H1 (cell line): ENCODE measurements at regions not wholly inside any gene's neighbourhood (a gene's known extent, or its start where the extent isn't known, plus 50 kb on each side); places are given as distances from the start of the nearest gene placed in this dataset.

Experiments used
- CTCF ChIA-PET: fragments of 300-600 bp; sonication (Branson Sonifier 250); formaldehyde crosslinking; loops from one replicate; lab custom pipeline; 2021; ENCODE audit not compliant: partially characterized antibody; lab: Charles Lee
- POLR2A ChIA-PET: fragments of 300-600 bp; sonication (Branson Sonifier 250); formaldehyde crosslinking; loops from one replicate; lab custom pipeline; 2021; ENCODE audit warnings: inconsistent platforms; ENCODE audit not compliant: partially characterized antibody; lab: Charles Lee
- DNase-seq, 2 experiments: peaks; one replicate each; pipeline versions ENCODE4 v3.0.0 to v3.0.0-alpha.2; 2010 to 2022; ENCODE audit warnings: low spot score in 2 of 2, low read depth in 1 of 2, mixed read lengths in 1 of 2
- FAIRE-seq: peaks from 2 replicates; lab custom pipeline; 2011; peaks lifted over from hg19 to GRCh38; lab: Jason Lieb, UNC
- H2AFZ ChIP-seq: 2 replicates; pipeline ENCODE4 v1.8.1; 2012; ENCODE audit warnings: low read length, inconsistent platforms
- H2AK5ac ChIP-seq: 2 replicates; pipeline ENCODE4 v1.6.1; 2013; ENCODE audit warnings: low read depth, low read length
- H2BK120ac ChIP-seq: replicated peaks from 2 replicates; pipeline ENCODE3; 2013; ENCODE audit warnings: low read depth, low read length, inconsistent platforms
- H2BK12ac ChIP-seq: 2 replicates; pipeline ENCODE4 v1.6.1; 2013; ENCODE audit warnings: low read depth, low read length
- H2BK15ac ChIP-seq: 2 replicates; pipeline ENCODE4 v1.6.1; 2013; ENCODE audit warnings: low read length
- H2BK20ac ChIP-seq: 2 replicates; pipeline ENCODE4 v1.6.1; 2013; ENCODE audit warnings: low read length
- H2BK5ac ChIP-seq: 2 replicates; pipeline ENCODE4 v1.6.1; 2013; ENCODE audit warnings: low read depth, low read length
- H3K14ac ChIP-seq: 2 replicates; pipeline ENCODE4 v1.6.1; 2013; ENCODE audit warnings: inconsistent platforms; ENCODE audit not compliant: insufficient read length
- H3K18ac ChIP-seq: 2 replicates; pipeline ENCODE4 v1.6.1; 2013; ENCODE audit warnings: low read length; ENCODE audit errors: extremely low read depth
- H3K23ac ChIP-seq: 2 replicates; pipeline ENCODE4 v1.6.1; 2013; ENCODE audit warnings: inconsistent platforms; ENCODE audit not compliant: insufficient read length
- H3K23me2 ChIP-seq: 2 replicates; pipeline ENCODE4 v1.6.1; 2013; ENCODE audit warnings: low read depth, low read length
- H3K27ac ChIP-seq: 2 replicates; pipeline ENCODE4 v1.6.1; 2011; ENCODE audit warnings: low read depth, low read length, inconsistent platforms
- H3K27me3 ChIP-seq, 4 experiments: replicated peaks in 1 of 4; 1 replicate in 1 of 4; 2 replicates in 3 of 4; pipeline versions ENCODE4 v1.6.1 to v1.8.1; 2011 to 2013; ENCODE audit warnings: low read length in 3 of 4, mild to moderate bottlenecking in 3 of 4, inconsistent platforms in 2 of 4, mixed read lengths in 2 of 4, moderate library complexity in 1 of 4; ENCODE audit not compliant: control insufficient read depth in 3 of 4, insufficient read depth in 3 of 4; ENCODE audit errors: extremely low read depth in 1 of 4
- H3K36me3 ChIP-seq, 4 experiments: 2 replicates each; pipeline versions ENCODE4 v1.6.1 to v1.8.1; 2011 to 2013; ENCODE audit warnings: mild to moderate bottlenecking in 4 of 4, low read length in 3 of 4, moderate library complexity in 2 of 4, control low read depth in 1 of 4, inconsistent platforms in 1 of 4; ENCODE audit not compliant: insufficient read depth in 4 of 4, control insufficient read depth in 2 of 4
- H3K4ac ChIP-seq: replicated peaks from 2 replicates; pipeline ENCODE3; 2013; ENCODE audit warnings: low read length, low read depth, mixed read lengths, inconsistent platforms; ENCODE audit not compliant: insufficient read length
- H3K4me1 ChIP-seq, 4 experiments: replicated peaks in 1 of 4; 1 replicate in 1 of 4; 2 replicates in 3 of 4; pipeline versions ENCODE4 v1.6.1 to v1.8.1; 2011 to 2013; ENCODE audit warnings: low read length in 3 of 4, inconsistent platforms in 2 of 4, mixed read lengths in 1 of 4; ENCODE audit not compliant: insufficient read depth in 4 of 4, control insufficient read depth in 3 of 4
- H3K4me2 ChIP-seq, 2 experiments: 2 replicates each; pipeline versions ENCODE4 v1.6.1 to v1.8.1; 2011 to 2013; ENCODE audit warnings: low read depth in 2 of 2, low read length in 2 of 2, control low read depth in 1 of 2, inconsistent platforms in 1 of 2, mild to moderate bottlenecking in 1 of 2; ENCODE audit not compliant: insufficient read depth in 1 of 2
- H3K4me3 ChIP-seq, 4 experiments: fragments of 200-600, 300-600 bp in 1 of 4; sonication (generic), shearing (Covaris generic), sonication (Bioruptor Twin) in 1 of 4; 2 replicates each; pipeline versions ENCODE4 v1.5.1 to v1.8.1; 2011 to 2016; ENCODE audit warnings: low read length in 4 of 4, low read depth in 3 of 4, control low read depth in 2 of 4, inconsistent platforms in 2 of 4, mild to moderate bottlenecking in 2 of 4, mixed read lengths in 1 of 4, moderate library complexity in 1 of 4; ENCODE audit not compliant: insufficient read depth in 2 of 4; ENCODE audit errors: extremely low read depth in 1 of 4
- H3K56ac ChIP-seq: replicated peaks from 2 replicates; pipeline ENCODE3; 2013; ENCODE audit warnings: low read depth, mild to moderate bottlenecking, mixed read lengths, low read length, inconsistent platforms; ENCODE audit not compliant: insufficient read length
- H3K79me1 ChIP-seq: 2 replicates; pipeline ENCODE4 v1.6.1; 2013; ENCODE audit warnings: low read depth, low read length, control low read depth
- H3K79me2 ChIP-seq, 2 experiments: 2 replicates each; pipeline versions ENCODE4 v1.6.1 to v1.8.1; 2012 to 2013; ENCODE audit warnings: low read length in 2 of 2, mild to moderate bottlenecking in 2 of 2, inconsistent platforms in 1 of 2; ENCODE audit not compliant: insufficient read depth in 2 of 2, control insufficient read depth in 1 of 2
- H3K9ac ChIP-seq, 4 experiments: replicated peaks in 1 of 4; 1 replicate in 1 of 4; 2 replicates in 3 of 4; pipeline versions ENCODE4 v1.6.1 to v1.8.1; 2011 to 2013; ENCODE audit warnings: low read depth in 3 of 4, low read length in 3 of 4, control low read depth in 2 of 4, mild to moderate bottlenecking in 2 of 4, moderate library complexity in 2 of 4, inconsistent platforms in 1 of 4; ENCODE audit errors: extremely low read depth in 1 of 4
- H3K9me3 ChIP-seq, 2 experiments: 2 replicates each; pipeline versions ENCODE4 v1.6.1 to v1.8.1; 2012 to 2013; ENCODE audit warnings: mild to moderate bottlenecking in 2 of 2, moderate library complexity in 2 of 2, control low read depth in 1 of 2, inconsistent platforms in 1 of 2, low read depth in 1 of 2, low read length in 1 of 2, mixed read lengths in 1 of 2; ENCODE audit not compliant: insufficient read depth in 2 of 2
- H4K20me1 ChIP-seq, 2 experiments: replicated peaks in 1 of 2; 2 replicates each; pipeline versions ENCODE3 to v1.8.1; 2011 to 2013; ENCODE audit warnings: inconsistent platforms in 2 of 2, low read length in 2 of 2, mild to moderate bottlenecking in 1 of 2; ENCODE audit not compliant: insufficient read depth in 2 of 2, control insufficient read depth in 1 of 2
- H4K5ac ChIP-seq: 2 replicates; pipeline ENCODE4 v1.6.1; 2013; ENCODE audit warnings: low read length, low read depth, mixed read lengths, inconsistent platforms; ENCODE audit not compliant: insufficient read length
- H4K8ac ChIP-seq: 2 replicates; pipeline ENCODE4 v1.8.0; 2013; ENCODE audit warnings: mild to moderate bottlenecking, moderate library complexity, low read length, inconsistent platforms; ENCODE audit not compliant: insufficient read depth; ENCODE audit errors: extremely low read depth
- H4K91ac ChIP-seq: replicated peaks from 2 replicates; pipeline ENCODE3; 2013; ENCODE audit warnings: low read length, mixed read lengths, inconsistent platforms; ENCODE audit not compliant: insufficient read length
- SP2 ChIP-seq: IDR thresholded peaks from 2 replicates; pipeline ENCODE4 v1.6.1; 2012; ENCODE audit warnings: mild to moderate bottlenecking, low read length, inconsistent platforms
- WGBS, 2 experiments: shearing (Covaris generic) in 1 of 2; methylation state at CpG; one replicate each; pipeline versions ENCODE4 v1.1.6 to v1.1.7; 2013 to 2015; ENCODE audit warnings: low lambda C conversion rate in 2 of 2, mixed read lengths in 2 of 2, inconsistent platforms in 1 of 2, low coverage in 1 of 2, missing lambda C conversion rate in 1 of 2; ENCODE audit not compliant: insufficient replicate concordance in 2 of 2, insufficient coverage in 1 of 2, insufficient read length in 1 of 2; ENCODE audit errors: extremely low coverage in 1 of 2, missing lambda C conversion rate in 1 of 2; 5-methylcytosine and 5-hydroxymethylcytosine counted together

DNA sequence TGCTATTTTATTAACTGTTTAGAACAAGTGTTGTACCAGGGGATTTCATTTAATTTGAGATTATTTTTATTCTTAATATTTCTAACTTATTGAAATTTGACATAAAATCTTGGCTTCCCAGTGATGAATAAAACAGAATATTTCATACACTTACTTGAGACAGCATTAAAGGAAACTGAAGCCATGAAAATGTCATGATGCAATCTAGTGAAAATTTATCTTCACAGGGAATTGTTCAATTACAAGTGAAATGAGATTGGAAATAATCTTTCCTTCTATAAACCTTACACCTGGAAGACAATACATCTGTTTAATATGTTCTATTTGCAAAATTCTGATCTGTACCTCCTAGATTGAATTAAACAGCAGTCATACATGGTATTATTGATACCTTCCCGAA, 511.0 kb upstream of the CDH7 start:
- Histone ChIP-seq H3K18ac (no peak overlapping the region), H2BK120ac (no peak overlapping the region), H3K4me3 (no peak overlapping the region), H3K27me3 (no peaks in the 10 kb centered on the region), H3K23ac (no peak overlapping the region), H2BK12ac (no peak overlapping the region), H3K4ac (no peak overlapping the region), H4K91ac (no peak overlapping the region), H3K36me3 (no peaks in the 10 kb centered on the region), H3K56ac (no peak overlapping the region), H3K4me2 (no peak overlapping the region), H2BK20ac (no peak overlapping the region), H3K79me1 (no peaks in the 10 kb centered on the region), H2AK5ac (no peak overlapping the region), H3K4me1 (no peaks in the 10 kb centered on the region), H2AFZ (no peak overlapping the region), H3K14ac (no peak overlapping the region), H4K5ac (no peak overlapping the region), H2BK15ac (no peak overlapping the region), H2BK5ac (no peak overlapping the region), H4K20me1 (no peaks in the 10 kb centered on the region), H4K8ac (no peak overlapping the region), H3K27ac (no peak overlapping the region), H3K9me3 (no peaks in the 10 kb centered on the region), H3K79me2 (no peaks in the 10 kb centered on the region), H3K9ac (no peak overlapping the region), H3K23me2 (no peaks in the 10 kb centered on the region)
- DNase-seq (no peak), FAIRE-seq (no peak)
- POLR2A ChIA-PET: no interaction called here
- WGBS, 2 experiments: 96% methylated on average over 1 of the region's 1 CpG; no CpG with 5 or more reads in 1 of the 2 experiments
- no peak for TF ChIP-seq SP2
- CTCF ChIA-PET: no interaction called here
